K562 (cell line): ENCODE measurements at regions not wholly inside any gene's neighbourhood (a gene's known extent, or its start where the extent isn't known, plus 50 kb on each side); places are given as distances from the start of the nearest gene placed in this dataset.
A peak's percentile ranks its signal among the peaks of the same experiment; 100 is the strongest.

Experiments used
- ATAC-seq: fragments of 200-7000 bp; cut with Tn5 transposase; 3 replicates; pipeline ENCODE4 v1.9.1; 2020; ENCODE audit warnings: moderate library complexity
- BruUV-seq: library from RNA; stranded (reverse); fragments of 400-500 nt; replicated peaks from 2 replicates; lab custom pipeline; 2021; lab: Mats Ljungman, UMichigan
- CTCF ChIA-PET: fragments of 300-600 bp; formaldehyde crosslinking; extraction: SDS; loops from one replicate; lab custom pipeline; 2021; ENCODE audit warnings: low intra/inter-chr PET ratio; lab: Yijun Ruan, JAX
- POLR2A ChIA-PET: fragments of 300-600, 350-650 bp; sonication (Branson Sonifier 250); formaldehyde crosslinking; extraction: SDS; loops from one replicate; lab custom pipeline; 2021; ENCODE audit warnings: antibody characterized with exemption, inconsistent platforms; lab: Yijun Ruan, JAX
- DNase-seq, 4 experiments: peaks; one replicate each; pipeline versions ENCODE4 v3.0.0 to v3.0.0-alpha.2; 2011 to 2018; ENCODE audit warnings: low spot score in 3 of 4, mixed read lengths in 3 of 4; ENCODE audit errors: extremely low read depth in 1 of 4
- FAIRE-seq: peaks from 2 replicates; lab custom pipeline; 2011; peaks lifted over from hg19 to GRCh38; lab: Jason Lieb, UNC
- H2AFZ ChIP-seq: 2 replicates; pipeline ENCODE4 v1.6.0; 2011; ENCODE audit warnings: low read depth, low read length, control low read depth, inconsistent platforms
- H3K27ac ChIP-seq: fragments of 200-600 bp; 3 replicates; pipeline ENCODE4 v1.8.0; 2011; ENCODE audit warnings: low read depth, mild to moderate bottlenecking, control low read depth, inconsistent platforms, low read length, moderate library complexity, mixed read lengths; ENCODE audit errors: extremely low read depth
- H3K27me3 ChIP-seq, 2 experiments: fragments of 300-600 bp in 1 of 2; 2 replicates in 1 of 2; 3 replicates in 1 of 2; pipeline versions ENCODE4 v1.6.0 to v1.8.0; 2011; ENCODE audit warnings: inconsistent platforms in 2 of 2, low read length in 2 of 2, mild to moderate bottlenecking in 1 of 2, mixed read lengths in 1 of 2, moderate library complexity in 1 of 2; ENCODE audit not compliant: control insufficient read depth in 2 of 2, insufficient read depth in 2 of 2
- H3K36me3 ChIP-seq: fragments of 300-600 bp; 3 replicates; pipeline ENCODE4 v1.8.0; 2011; ENCODE audit warnings: mild to moderate bottlenecking, low read length, inconsistent platforms; ENCODE audit not compliant: control insufficient read depth, insufficient read depth
- H3K4me1 ChIP-seq, 2 experiments: fragments of 200-600 bp in 1 of 2; replicated peaks in 1 of 2; 2 replicates in 1 of 2; 3 replicates in 1 of 2; pipeline versions ENCODE4 v1.5.1 to v1.8.0; 2011; ENCODE audit warnings: inconsistent platforms in 2 of 2, low read length in 2 of 2, mild to moderate bottlenecking in 1 of 2, mixed read lengths in 1 of 2, moderate library complexity in 1 of 2; ENCODE audit not compliant: control insufficient read depth in 2 of 2, insufficient read depth in 2 of 2
- H3K4me2 ChIP-seq: 2 replicates; pipeline ENCODE4 v1.6.1; 2011; ENCODE audit warnings: low read length, control low read depth, inconsistent platforms, mixed read lengths; ENCODE audit not compliant: insufficient read depth
- H3K4me3 ChIP-seq: fragments of 200-600 bp; sonication (generic), shearing (Covaris generic); 2 replicates; pipeline ENCODE4 v1.5.1; 2016; ENCODE audit warnings: control low read depth, inconsistent platforms
- H3K79me2 ChIP-seq: fragments of 200-600 bp; 3 replicates; pipeline ENCODE4 v1.8.0; 2011; ENCODE audit warnings: low read length, inconsistent platforms; ENCODE audit not compliant: control insufficient read depth, insufficient read depth
- H3K9ac ChIP-seq, 2 experiments: 2 replicates each; pipeline versions ENCODE4 v1.6.0 to v1.6.1; 2011; ENCODE audit warnings: low read depth in 2 of 2, low read length in 2 of 2, control low read depth in 1 of 2, inconsistent platforms in 1 of 2, mild to moderate bottlenecking in 1 of 2, mixed read lengths in 1 of 2; ENCODE audit not compliant: insufficient read depth in 1 of 2
- H3K9me1 ChIP-seq: one replicate; pipeline ENCODE4 v1.6.0; 2011; ENCODE audit warnings: inconsistent platforms, mild to moderate bottlenecking, low read length, moderate library complexity; ENCODE audit not compliant: control insufficient read depth, insufficient read depth
- H3K9me3 ChIP-seq: replicated peaks from 2 replicates; pipeline ENCODE4 v1.5.1; 2011; ENCODE audit warnings: low read depth, low read length, inconsistent platforms; ENCODE audit not compliant: control insufficient read depth, insufficient read depth
- H4K20me1 ChIP-seq: replicated peaks from 2 replicates; pipeline ENCODE4 v1.6.1; 2011; ENCODE audit warnings: low read length, inconsistent platforms, mixed read lengths; ENCODE audit not compliant: control insufficient read depth, insufficient read depth
- HNRNPUL1 ChIP-seq: fragments of 200-400 bp; formaldehyde crosslinking; IDR thresholded peaks from 2 replicates; pipeline ENCODE4 v1.6.1; 2017; ENCODE audit warnings: low read length
- NFE2L1 ChIP-seq: fragments of 450-650 bp; IDR thresholded peaks from 2 replicates; pipeline ENCODE4 v1.6.1; 2016; ENCODE audit warnings: missing genetic modification characterization, low read depth, mild to moderate bottlenecking, missing compliant biosample characterization, moderate library complexity, borderline replicate concordance
- SPI1 ChIP-seq: IDR thresholded peaks from 2 replicates; pipeline ENCODE4 v1.6.1; 2011; ENCODE audit warnings: low read depth, low read length, control low read depth, borderline replicate concordance
- STAT5B ChIP-seq: fragments of 250-450 bp; sonication (Bioruptor Pico); IDR thresholded peaks from 2 replicates; pipeline ENCODE4 v1.8.0; 2021; ENCODE audit warnings: mild to moderate bottlenecking, inconsistent platforms
- ZKSCAN8 ChIP-seq: fragments of 200-800 bp; sonication (Bioruptor generic); IDR thresholded peaks from 2 replicates; pipeline ENCODE4 v1.6.1; 2016; ENCODE audit warnings: missing genetic modification characterization, missing compliant biosample characterization
- ZNF146 ChIP-seq: IDR thresholded peaks from one replicate; pipeline ENCODE4 v1.6.1; 2018; ENCODE audit warnings: missing compliant biosample characterization; ENCODE audit not compliant: unreplicated experiment
- ZNF717 ChIP-seq: fragments of 250-450 bp; sonication (Bioruptor Pico); IDR thresholded peaks from 2 replicates; pipeline ENCODE4 v1.5.0; 2021
- ZNF75A ChIP-seq: fragments of 450-650 bp; formaldehyde crosslinking; IDR thresholded peaks from 2 replicates; pipeline ENCODE4 v1.4.0; 2020; ENCODE audit warnings: mild to moderate bottlenecking
- WGBS: fragments of 100-300 bp; shearing (Covaris generic); methylation state at CpG from one replicate; pipeline ENCODE4 v1.1.6; 2016; ENCODE audit warnings: low coverage, mixed read lengths; ENCODE audit not compliant: insufficient coverage; ENCODE audit errors: missing lambda C conversion rate; 5-methylcytosine and 5-hydroxymethylcytosine counted together
- in situ Hi-C: fragments of 300-500 bp; cut with MboI; formaldehyde crosslinking; loops from 4 replicates; pipeline ENCODE4 v1.15.0; 2018; ENCODE audit warnings: inconsistent platforms, mixed read lengths
- intact Hi-C: fragments of 100-400 bp; cut with micrococcal nuclease; formaldehyde crosslinking; loops from 2 replicates; pipeline ENCODE4 v1.14.2; 2022
- TF ChIP-seq, protein P1 (sequence below): fragments of 450-650 bp; IDR thresholded peaks from 2 replicates; pipeline ENCODE4 v1.6.1; 2017; ENCODE audit warnings: mild to moderate bottlenecking, moderate library complexity
- TF ChIP-seq, protein P2 (sequence below): sonication (generic); formaldehyde crosslinking; IDR thresholded peaks from 2 replicates; pipeline ENCODE4 v1.9.0; 2022; ENCODE audit warnings: mild to moderate bottlenecking, missing genetic modification reagents

DNA sequence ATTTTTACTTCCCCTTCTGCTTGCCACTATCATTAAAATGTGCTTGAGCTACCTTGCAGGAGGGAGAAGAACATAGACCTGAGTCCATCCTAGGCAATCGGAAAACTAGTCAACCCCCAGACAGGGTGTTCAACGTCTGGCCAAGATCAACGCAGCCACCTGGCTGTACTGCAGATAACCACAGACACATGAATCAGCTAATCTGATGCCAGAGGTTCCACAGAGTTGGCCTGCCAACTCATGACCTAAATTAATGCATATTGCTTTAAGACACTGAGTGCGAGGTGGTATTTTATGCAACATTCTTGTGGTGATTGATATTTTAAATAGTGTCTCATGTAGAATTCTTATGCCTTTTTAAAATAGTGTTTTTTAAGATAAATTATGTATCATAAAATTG lies 1283.8 kb upstream of the PABPC4L start:
- Histone ChIP-seq H4K20me1 (no peaks in the 10 kb centered on the region), H3K79me2 (no peaks in the 10 kb centered on the region), H3K27me3 (no peaks in the 10 kb centered on the region), H3K4me1 (no peaks in the 10 kb centered on the region), H3K4me3 (no peak overlapping the region), H3K27ac (no peak overlapping the region), H3K9ac (no peak overlapping the region), H2AFZ (no peak overlapping the region), H3K4me2 (no peak overlapping the region), H3K36me3 (no peaks in the 10 kb centered on the region), H3K9me3 (no peaks in the 10 kb centered on the region), H3K9me1 (no peaks in the 10 kb centered on the region)
- intact Hi-C loops (no loop called here), in situ Hi-C loops (no loop called here)
- WGBS = 0% methylated on average over 4 of the region's 4 CpGs
- no TSS peak for BruUV-seq
- FAIRE-seq (no peak), ATAC-seq (no peak), DNase-seq (peak in 1 of 4 experiments; percentile 1)
- CTCF ChIA-PET = no interaction called here
- TF ChIP-seq NFE2L1 (tag) (no peak), STAT5B (CRISPR knock-in tag) (no peak), ZKSCAN8 (no peak), ZNF717 (CRISPR knock-in tag) (no peak), ZNF75A (no peak), SPI1 (no peak), HNRNPUL1 (no peak), ZNF146 (CRISPR knock-in tag) (no peak)
- TF ChIP-seq, protein P1, sequence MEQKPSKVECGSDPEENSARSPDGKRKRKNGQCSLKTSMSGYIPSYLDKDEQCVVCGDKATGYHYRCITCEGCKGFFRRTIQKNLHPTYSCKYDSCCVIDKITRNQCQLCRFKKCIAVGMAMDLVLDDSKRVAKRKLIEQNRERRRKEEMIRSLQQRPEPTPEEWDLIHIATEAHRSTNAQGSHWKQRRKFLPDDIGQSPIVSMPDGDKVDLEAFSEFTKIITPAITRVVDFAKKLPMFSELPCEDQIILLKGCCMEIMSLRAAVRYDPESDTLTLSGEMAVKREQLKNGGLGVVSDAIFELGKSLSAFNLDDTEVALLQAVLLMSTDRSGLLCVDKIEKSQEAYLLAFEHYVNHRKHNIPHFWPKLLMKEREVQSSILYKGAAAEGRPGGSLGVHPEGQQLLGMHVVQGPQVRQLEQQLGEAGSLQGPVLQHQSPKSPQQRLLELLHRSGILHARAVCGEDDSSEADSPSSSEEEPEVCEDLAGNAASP = no peak
- TF ChIP-seq, protein P2, sequence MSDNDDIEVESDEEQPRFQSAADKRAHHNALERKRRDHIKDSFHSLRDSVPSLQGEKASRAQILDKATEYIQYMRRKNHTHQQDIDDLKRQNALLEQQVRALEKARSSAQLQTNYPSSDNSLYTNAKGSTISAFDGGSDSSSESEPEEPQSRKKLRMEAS = no peak
- POLR2A ChIA-PET = no interaction called here
